GM23248 (cell line): ENCODE measurements at regions not wholly inside any gene's neighbourhood (a gene's known extent, or its start where the extent isn't known, plus 50 kb on each side); places are given as distances from the start of the nearest gene placed in this dataset.
"Not testable (repeated sequence)": the region's sequence is repeated elsewhere in the genome, so short reads cannot be mapped to it uniquely, and the experiment has no call there.

Experiments used
- DNase-seq: peaks from one replicate; pipeline ENCODE4 v3.0.0-alpha.2; 2015
- H2AFZ ChIP-seq: fragments of 200-600 bp; sonication (generic); 2 replicates; pipeline ENCODE4 v1.6.1; 2016; ENCODE audit warnings: antibody characterized with exemption
- H3F3A ChIP-seq: fragments of 200-600 bp; sonication (generic); 2 replicates; pipeline ENCODE4 v1.6.1; 2016; ENCODE audit warnings: mild to moderate bottlenecking, antibody characterized with exemption, mixed run types; ENCODE audit not compliant: insufficient read depth
- H3K27ac ChIP-seq: fragments of 200-600 bp; sonication (generic); 2 replicates; pipeline ENCODE4 v1.5.1; 2016; ENCODE audit warnings: mild to moderate bottlenecking
- H3K27me3 ChIP-seq: fragments of 200-600 bp; sonication (generic); replicated peaks from 2 replicates; pipeline ENCODE4 v1.6.1; 2016; ENCODE audit warnings: mild to moderate bottlenecking; ENCODE audit not compliant: insufficient read depth
- H3K36me3 ChIP-seq: fragments of 200-600 bp; sonication (generic); 2 replicates; pipeline ENCODE4 v1.6.1; 2016; ENCODE audit warnings: low read depth, mild to moderate bottlenecking
- H3K4me1 ChIP-seq: fragments of 200-600 bp; sonication (generic); 2 replicates; pipeline ENCODE4 v1.6.1; 2016; ENCODE audit warnings: mild to moderate bottlenecking; ENCODE audit not compliant: insufficient read depth
- H3K4me2 ChIP-seq: fragments of 200-600 bp; sonication (generic); one replicate; pipeline ENCODE4 v1.6.1; 2016; ENCODE audit warnings: mild to moderate bottlenecking; ENCODE audit not compliant: unreplicated experiment
- H3K4me3 ChIP-seq: fragments of 200-600 bp; sonication (generic); 2 replicates; pipeline ENCODE4 v1.5.1; 2016; ENCODE audit warnings: mild to moderate bottlenecking
- H3K79me2 ChIP-seq: fragments of 200-600 bp; sonication (generic); 2 replicates; pipeline ENCODE4 v1.6.1; 2016; ENCODE audit warnings: mild to moderate bottlenecking; ENCODE audit not compliant: insufficient read depth
- H3K9ac ChIP-seq: fragments of 200-600 bp; sonication (generic); 2 replicates; pipeline ENCODE4 v1.6.1; 2016; ENCODE audit warnings: mild to moderate bottlenecking
- H3K9me2 ChIP-seq: fragments of 200-600 bp; sonication (generic); 2 replicates; pipeline ENCODE4 v1.6.1; 2016; ENCODE audit warnings: mixed run types, mild to moderate bottlenecking, moderate library complexity; ENCODE audit not compliant: insufficient read depth
- H3K9me3 ChIP-seq: fragments of 200-600 bp; sonication (generic); one replicate; pipeline ENCODE4 v1.6.1; 2017; ENCODE audit warnings: low read depth
- H4K20me1 ChIP-seq: fragments of 200-600 bp; sonication (generic); 2 replicates; pipeline ENCODE4 v1.6.0; 2016; ENCODE audit not compliant: insufficient read depth
- EZH2 ChIP-seq: fragments of 200-600 bp; sonication (generic); IDR thresholded peaks from 2 replicates; pipeline ENCODE4 v1.6.1; 2018; ENCODE audit warnings: antibody characterized with exemption, mild to moderate bottlenecking; ENCODE audit not compliant: insufficient read depth, poor library complexity, severe bottlenecking
- EZH2phosphoT487 ChIP-seq: fragments of 200-600 bp; sonication (generic); IDR thresholded peaks from 2 replicates; pipeline ENCODE4 v1.6.1; 2018; ENCODE audit warnings: antibody characterized with exemption, moderate library complexity, mild to moderate bottlenecking, low read depth; ENCODE audit not compliant: insufficient read depth
- WGBS, 2 experiments: methylation state at CpG; one replicate each; pipeline ENCODE4 v1.1.6; 2015 to 2017; ENCODE audit warnings: low lambda C conversion rate in 2 of 2, low coverage in 1 of 2; ENCODE audit errors: missing lambda C conversion rate in 2 of 2; 5-methylcytosine and 5-hydroxymethylcytosine counted together
- in situ Hi-C: fragments of 300-500 bp; cut with MboI; formaldehyde crosslinking; loops from 2 replicates; pipeline ENCODE4 v1.15.0; 2020

DNA sequence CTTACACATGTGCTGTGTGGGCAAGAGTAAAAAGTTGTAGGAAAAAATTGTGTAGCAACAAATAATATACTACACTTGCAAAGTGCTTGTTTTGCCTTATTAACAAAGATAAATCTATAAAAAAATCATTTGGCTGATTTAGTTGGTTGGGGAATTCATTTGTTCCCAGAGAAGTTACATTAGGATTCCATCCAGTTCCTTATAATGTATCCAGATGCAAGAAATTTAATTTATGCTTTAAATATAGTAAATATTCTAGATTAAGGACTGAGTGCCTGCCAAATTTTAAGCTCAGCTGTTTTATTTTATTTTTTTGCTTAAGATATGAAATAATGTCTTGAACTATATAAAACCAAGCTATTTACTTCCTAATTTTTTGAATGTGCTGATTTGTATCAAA, 1169.9 kb downstream of the NXPH1 start:
- H4K20me1 ChIP-seq, result no peaks in the 10 kb centered on the region; the same call in 1 of the 2 replicates
- no peak overlapping the region for H2AFZ ChIP-seq
- H3K4me1 ChIP-seq, result no peaks in the 10 kb centered on the region
- H3K9me3 ChIP-seq, result no peaks in the 10 kb centered on the region
- no peak overlapping the region for H3K27ac ChIP-seq
- in situ Hi-C loops, result no loop called here
- no peak overlapping the region for H3K4me3 ChIP-seq
- no peak overlapping the region for H3K9ac ChIP-seq
- no peaks in the 10 kb centered on the region for H3K36me3 ChIP-seq
- no peaks in the 10 kb centered on the region for H3K27me3 ChIP-seq
- no peak for TF ChIP-seq EZH2
- no peak for TF ChIP-seq EZH2phosphoT487
- H3F3A ChIP-seq, result no peaks in the 10 kb centered on the region
- H3K9me2 ChIP-seq, result no peaks in the 10 kb centered on the region
- H3K4me2 ChIP-seq, result no peak overlapping the region
- no peaks in the 10 kb centered on the region for H3K79me2 ChIP-seq
- DNase-seq, result no peak

DNA sequence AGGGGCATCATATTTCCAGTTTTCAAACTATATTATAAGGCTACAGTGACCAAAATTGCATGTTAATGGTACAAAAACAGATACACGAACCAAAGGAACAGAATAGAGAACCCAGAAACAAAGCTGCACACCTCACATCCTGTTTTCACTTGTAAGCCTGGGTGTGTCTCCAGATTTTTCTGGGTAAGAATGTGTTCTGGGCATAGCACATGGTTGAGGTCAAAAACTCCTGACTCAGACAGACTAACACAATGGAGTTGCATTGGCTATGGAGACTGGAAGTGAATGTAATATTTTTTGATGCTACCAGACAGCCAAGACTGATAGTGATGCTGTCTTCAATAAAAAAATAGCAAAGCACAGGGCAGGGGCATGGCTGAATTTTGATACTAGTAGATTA, 1175.2 kb downstream of the NXPH1 start:
- Histone ChIP-seq H3K4me1 (no peaks in the 10 kb centered on the region), H2AFZ (no peak overlapping the region), H3K4me2 (no peak overlapping the region), H4K20me1 (no peaks in the 10 kb centered on the region), H3K9me3 (peaks cover 2% of the 10 kb centered on the region), H3K27ac (no peak overlapping the region), H3K4me3 (no peak overlapping the region), H3K9me2 (no peaks in the 10 kb centered on the region), H3K9ac (no peak overlapping the region), H3F3A (no peaks in the 10 kb centered on the region), H3K79me2 (no peaks in the 10 kb centered on the region), H3K36me3 (no peaks in the 10 kb centered on the region), H3K27me3 (no peaks in the 10 kb centered on the region)
- 0 to 19% methylated on average over 1 of the region's 1 CpG for WGBS, 2 experiments
- DNase-seq, result no peak
- in situ Hi-C loops, result no loop called here
- TF ChIP-seq EZH2phosphoT487 (no peak), EZH2 (no peak)

DNA sequence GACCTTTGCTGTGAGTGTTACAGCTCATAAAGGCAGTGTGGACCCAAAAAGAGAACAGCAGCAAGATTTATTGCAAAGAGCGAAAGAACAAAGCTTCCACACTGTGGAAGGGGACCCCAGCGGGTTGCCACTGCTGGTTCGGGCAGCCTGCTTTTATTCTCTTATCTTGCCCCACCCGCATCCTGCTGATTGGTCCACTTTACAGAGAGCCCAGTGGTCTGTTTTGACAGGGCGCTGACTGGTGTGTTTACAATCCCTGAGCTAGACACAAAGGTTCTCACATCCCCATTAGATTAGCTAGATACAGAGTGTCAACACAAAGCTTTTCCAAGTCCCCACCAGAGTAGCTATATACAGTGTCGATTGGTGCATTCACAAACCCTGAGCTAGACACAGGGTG, 1187.5 kb downstream of the NXPH1 start:
- H3K9me2 ChIP-seq, H3K9me3 ChIP-seq, H3K4me3 ChIP-seq, H4K20me1 ChIP-seq, H3K27me3 ChIP-seq, H3F3A ChIP-seq, H3K27ac ChIP-seq, H3K79me2 ChIP-seq, H3K4me2 ChIP-seq, in situ Hi-C loops, DNase-seq, H3K36me3 ChIP-seq, H3K9ac ChIP-seq, H2AFZ ChIP-seq, H3K4me1 ChIP-seq: not testable (repeated sequence)
- 50 to 51% methylated on average over 6 of the region's 6 CpGs for WGBS, 2 experiments

DNA sequence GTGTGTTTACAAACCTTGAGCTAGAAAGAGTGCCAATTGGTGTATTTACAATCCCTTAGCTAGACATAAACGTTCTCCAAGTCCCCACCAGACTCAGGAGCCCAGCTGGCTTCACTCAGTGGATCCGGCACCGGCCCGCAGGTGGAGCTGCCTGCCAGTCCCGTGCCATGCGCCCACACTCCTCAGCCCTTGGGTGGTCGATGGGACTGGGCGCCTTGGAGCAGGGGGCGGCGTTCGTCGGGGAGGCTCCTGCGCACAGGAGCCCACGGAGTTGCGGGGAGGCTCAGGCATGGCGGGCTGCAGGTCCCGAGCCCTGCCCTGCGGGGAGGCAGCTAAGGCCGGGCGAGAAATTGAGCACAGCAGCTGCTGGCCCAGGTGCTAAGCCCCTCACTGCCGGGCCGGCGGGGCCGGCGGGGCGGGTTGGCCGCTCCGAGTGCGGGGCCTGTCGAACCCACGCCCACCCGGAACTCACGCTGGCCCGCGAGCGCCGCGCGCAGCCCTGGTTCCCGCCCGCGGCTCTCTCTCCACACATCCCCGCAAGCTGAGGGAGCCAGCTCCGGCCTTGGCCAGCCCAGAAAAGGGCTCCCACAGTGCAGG, 1188.0 kb downstream of the NXPH1 start:
- WGBS, 2 experiments, result 76 to 80% methylated on average over 21 to 27 of the region's 44 CpGs
- in situ Hi-C loops, H3K9ac ChIP-seq, H4K20me1 ChIP-seq, H3K27me3 ChIP-seq, H3K79me2 ChIP-seq, H3K9me3 ChIP-seq, H3K36me3 ChIP-seq, H3K4me2 ChIP-seq, H2AFZ ChIP-seq, DNase-seq, H3K4me3 ChIP-seq, H3K27ac ChIP-seq, H3K9me2 ChIP-seq, H3K4me1 ChIP-seq, H3F3A ChIP-seq: not testable (repeated sequence)

DNA sequence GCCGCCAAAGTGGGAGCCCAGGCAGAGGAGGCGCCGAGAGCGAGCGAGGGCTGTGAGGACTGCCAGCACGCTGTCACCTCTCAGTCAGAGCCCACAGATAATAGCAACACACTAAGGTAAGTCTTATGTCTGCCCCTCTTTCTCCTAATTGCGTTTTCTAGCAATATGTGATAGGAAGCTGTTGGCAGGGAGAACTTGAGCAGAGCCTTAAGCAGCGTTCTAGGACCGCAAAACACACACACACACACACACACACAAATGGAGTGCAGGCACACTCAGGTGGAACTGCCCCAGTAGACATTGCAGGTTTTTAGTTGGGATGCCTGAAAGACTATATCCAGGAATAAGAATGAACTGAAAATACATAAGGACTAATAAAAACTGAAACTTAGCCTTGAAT, 1188.5 kb downstream of the NXPH1 start:
- WGBS, 2 experiments, result 47 to 62% methylated on average over 8 to 9 of the region's 9 CpGs
- Histone ChIP-seq H2AFZ (no peak overlapping the region), H3K36me3 (no peaks in the 10 kb centered on the region), H3K79me2 (no peaks in the 10 kb centered on the region), H3K9me2 (no peaks in the 10 kb centered on the region), H3K4me1 (no peaks in the 10 kb centered on the region), H3K27ac (no peak overlapping the region), H3F3A (no peaks in the 10 kb centered on the region), H4K20me1 (no peaks in the 10 kb centered on the region), H3K4me2 (no peak overlapping the region), H3K4me3 (no peak overlapping the region), H3K27me3 (no peaks in the 10 kb centered on the region), H3K9me3 (peaks cover 3% of the 10 kb centered on the region), H3K9ac (no peak overlapping the region)
- no peak for TF ChIP-seq EZH2phosphoT487
- TF ChIP-seq EZH2, result no peak
- DNase-seq, result no peak
- in situ Hi-C loops, result no loop called here
